GM04503 (cell line): ENCODE measurements at regions not wholly inside any gene's neighbourhood (a gene's known extent, or its start where the extent isn't known, plus 50 kb on each side); places are given as distances from the start of the nearest gene placed in this dataset.

ENCODE experiments used
- DNase-seq: peaks from one replicate; pipeline ENCODE4 v3.0.0-alpha.2; 2012; ENCODE audit warnings: low read depth

- DNase-seq: no peak
These were observed 182.4 kb upstream of the MC4R start for GRCh38 chr18:60554967-60555366.

- no peak for DNase-seq
These were observed 183.1 kb upstream of the MC4R start for GRCh38 chr18:60555625-60556024.

- no peak for DNase-seq
These were observed 183.8 kb upstream of the MC4R start for GRCh38 chr18:60556326-60556725.

- DNase-seq: no peak
These were observed 187.5 kb upstream of the MC4R start for GRCh38 chr18:60560071-60560470.

- DNase-seq: no peak
These were observed 190.5 kb upstream of the MC4R start for GRCh38 chr18:60563082-60563481.

GRCh38 chr18:60568220-60568619 is 195.6 kb upstream of the MC4R start:
- no peak for DNase-seq

GRCh38 chr18:60570172-60570571 is 197.6 kb upstream of the MC4R start:
- no peak for DNase-seq

- DNase-seq: no peak
These were observed 204.9 kb upstream of the MC4R start for GRCh38 chr18:60577457-60577856.

- DNase-seq: no peak
These were observed 213.1 kb upstream of the MC4R start for GRCh38 chr18:60585670-60586069.

- no peak for DNase-seq
These were observed 220.7 kb upstream of the MC4R start for GRCh38 chr18:60593249-60593648.

- DNase-seq: no peak
These were observed 224.4 kb upstream of the MC4R start for GRCh38 chr18:60596928-60597327.

GRCh38 chr18:60599267-60599666 is 226.7 kb upstream of the MC4R start:
- DNase-seq: no peak

GRCh38 chr18:60599995-60600394 is 227.4 kb upstream of the MC4R start:
- no peak for DNase-seq

- no peak for DNase-seq
These were observed 228.7 kb upstream of the MC4R start for GRCh38 chr18:60601249-60601648.

GRCh38 chr18:60623331-60623730 is 250.8 kb upstream of the MC4R start:
- DNase-seq: no peak

GRCh38 chr18:60624207-60624606 is 251.6 kb upstream of the MC4R start:
- no peak for DNase-seq

GRCh38 chr18:60639836-60640235 is 267.3 kb upstream of the MC4R start:
- no peak for DNase-seq

GRCh38 chr18:60643009-60643408 is 270.4 kb upstream of the MC4R start:
- no peak for DNase-seq

- no peak for DNase-seq
These were observed 274.1 kb upstream of the MC4R start for GRCh38 chr18:60646725-60647124.

GRCh38 chr18:60649107-60649506 is 276.5 kb upstream of the MC4R start:
- no peak for DNase-seq

GRCh38 chr18:60649842-60650536 is 277.4 kb upstream of the MC4R start:
- DNase-seq: no peak

GRCh38 chr18:60654298-60654697 is 281.7 kb upstream of the MC4R start:
- no peak for DNase-seq

GRCh38 chr18:60656553-60656952 is 284.0 kb upstream of the MC4R start:
- no peak for DNase-seq

GRCh38 chr18:60662491-60662890 is 289.9 kb upstream of the MC4R start:
- no peak for DNase-seq
